HepG2 (cell line): ENCODE measurements at regions not wholly inside any gene's neighbourhood (a gene's known extent, or its start where the extent isn't known, plus 50 kb on each side); places are given as distances from the start of the nearest gene placed in this dataset.
A peak's percentile ranks its signal among the peaks of the same experiment; 100 is the strongest.

Source experiments
- BATF2 ChIP-seq: sonication (generic); formaldehyde crosslinking; IDR thresholded peaks from 2 replicates; pipeline ENCODE4 v1.8.0; 2022; ENCODE audit warnings: mild to moderate bottlenecking, missing genetic modification reagents, moderate library complexity
- CBX2 ChIP-seq, 2 experiments: fragments of 200-600 bp in 1 of 2; sonication (generic); formaldehyde crosslinking in 1 of 2; IDR thresholded peaks; 2 replicates each; pipeline versions ENCODE4 v1.7.0 to v1.8.1; 2018 to 2022; ENCODE audit warnings: low read depth in 2 of 2, low read length in 1 of 2, mild to moderate bottlenecking in 1 of 2, missing genetic modification reagents in 1 of 2
- CSRNP2 ChIP-seq: sonication (generic); formaldehyde crosslinking; conservative IDR thresholded peaks from 2 replicates; pipeline ENCODE4 v1.8.0; 2022; ENCODE audit warnings: low read depth, missing genetic modification reagents
- GATAD1 ChIP-seq: IDR thresholded peaks from 2 replicates; pipeline ENCODE4 v1.6.1; 2016; ENCODE audit warnings: missing genetic modification reagents, missing compliant biosample characterization
- GZF1 ChIP-seq: sonication (generic); formaldehyde crosslinking; IDR thresholded peaks from 2 replicates; pipeline ENCODE4 v1.5.1; 2020; ENCODE audit warnings: mild to moderate bottlenecking, missing genetic modification reagents
- HDAC1 ChIP-seq: sonication (generic); formaldehyde crosslinking; IDR thresholded peaks from 2 replicates; pipeline ENCODE4 v1.5.1; 2020; ENCODE audit warnings: mild to moderate bottlenecking, missing genetic modification reagents
- HIC2 ChIP-seq: sonication (generic); formaldehyde crosslinking; IDR thresholded peaks from 2 replicates; pipeline ENCODE4 v1.9.0; 2022; ENCODE audit warnings: low read depth, missing genetic modification reagents
- IKZF1 ChIP-seq: fragments of 450-650 bp; IDR thresholded peaks from 2 replicates; pipeline ENCODE4 v1.7.1; 2016
- MED13 ChIP-seq: sonication (generic); formaldehyde crosslinking; IDR thresholded peaks from 2 replicates; pipeline ENCODE4 v1.5.0; 2020; ENCODE audit warnings: missing genetic modification reagents
- NR3C1 ChIP-seq: sonication (generic); formaldehyde crosslinking; IDR thresholded peaks from 2 replicates; pipeline ENCODE4 v1.4.0; 2020; ENCODE audit warnings: missing genetic modification reagents
- POLR2G ChIP-seq: fragments of 200-400 bp; formaldehyde crosslinking; IDR thresholded peaks from 2 replicates; pipeline ENCODE4 v1.6.1; 2018; ENCODE audit warnings: mild to moderate bottlenecking, low read depth, low read length, moderate library complexity
- RFX3 ChIP-seq: IDR thresholded peaks from 2 replicates; pipeline ENCODE4 v1.6.1; 2016; ENCODE audit warnings: missing biosample characterization, missing genetic modification reagents
- RXRB ChIP-seq: IDR thresholded peaks from 2 replicates; pipeline ENCODE4 v1.6.1; 2016; ENCODE audit warnings: borderline replicate concordance, missing genetic modification reagents, missing compliant biosample characterization
- SAP130 ChIP-seq: IDR thresholded peaks from 2 replicates; pipeline ENCODE4 v1.6.1; 2016; ENCODE audit warnings: low read depth
- SSRP1 ChIP-seq: IDR thresholded peaks from 2 replicates; pipeline ENCODE4 v1.6.1; 2016; ENCODE audit warnings: control low read depth
- U2AF2 ChIP-seq: fragments of 200-400 bp; formaldehyde crosslinking; IDR thresholded peaks from 2 replicates; pipeline ENCODE4 v1.6.1; 2017; ENCODE audit warnings: low read depth, mild to moderate bottlenecking, low read length
- YY1 ChIP-seq: IDR thresholded peaks from 2 replicates; pipeline ENCODE4 v1.6.1; 2011; ENCODE audit warnings: low read length, low read depth, moderate library complexity, mild to moderate bottlenecking; ENCODE audit not compliant: insufficient read depth, insufficient replicate concordance
- ZC3H4 ChIP-seq: sonication (generic); formaldehyde crosslinking; IDR thresholded peaks from 2 replicates; pipeline ENCODE4 v1.4.0; 2020; ENCODE audit warnings: missing genetic modification reagents, borderline replicate concordance
- ZMYM4 ChIP-seq: sonication (generic); formaldehyde crosslinking; IDR thresholded peaks from 2 replicates; pipeline ENCODE4 v1.8.1; 2023; ENCODE audit warnings: mild to moderate bottlenecking, missing genetic modification reagents
- ZNF281 ChIP-seq: sonication (generic); formaldehyde crosslinking; IDR thresholded peaks from 2 replicates; pipeline ENCODE4 v1.4.0; 2020; ENCODE audit warnings: missing genetic modification reagents, borderline replicate concordance
- ZNF552 ChIP-seq: sonication (generic); formaldehyde crosslinking; IDR thresholded peaks from 2 replicates; pipeline ENCODE4 v1.9.0; 2022; ENCODE audit warnings: missing genetic modification reagents, mild to moderate bottlenecking, borderline replicate concordance
- ZNF563 ChIP-seq: sonication (generic); formaldehyde crosslinking; IDR thresholded peaks from 2 replicates; pipeline ENCODE4 v1.8.0; 2022; ENCODE audit warnings: mild to moderate bottlenecking, moderate library complexity, missing genetic modification reagents
- ZNF761 ChIP-seq: sonication (generic); formaldehyde crosslinking; conservative IDR thresholded peaks from 2 replicates; pipeline ENCODE4 v1.4.0; 2020; ENCODE audit warnings: mild to moderate bottlenecking, missing genetic modification reagents
- ZNF776 ChIP-seq: sonication (generic); formaldehyde crosslinking; IDR thresholded peaks from 2 replicates; pipeline ENCODE4 v1.4.0; 2020; ENCODE audit warnings: mild to moderate bottlenecking, missing genetic modification reagents

GRCh38 chr17:13933441-13934276 is 135.6 kb upstream of the COX10 start (continued):
- TF ChIP-seq NR3C1 (CRISPR knock-in tag) (no peak), SSRP1 (CRISPR knock-in tag) (no peak), IKZF1 (no peak), RXRB (peak; percentile 62), HIC2 (CRISPR knock-in tag) (no peak), CSRNP2 (CRISPR knock-in tag) (no peak), ZNF776 (no peak), U2AF2 (no peak), MED13 (no peak), CBX2 (IDR thresholded peaks at IDR 0.05; ENCODE audit: low read depth, low read length) (no peak), CBX2 (CRISPR knock-in tag; IDR thresholded peaks at IDR 0.05; ENCODE audit: low read depth) (no peak; the same call in 1 of the 2 replicates), RFX3 (CRISPR knock-in tag) (no peak), YY1 (no peak), HDAC1 (CRISPR knock-in tag) (peak; percentile 50; the same call in 1 of the 2 replicates), ZNF563 (CRISPR knock-in tag) (no peak), BATF2 (CRISPR knock-in tag) (no peak), POLR2G (no peak), ZNF552 (CRISPR knock-in tag) (no peak), GATAD1 (CRISPR knock-in tag) (no peak), ZC3H4 (no peak), ZNF281 (CRISPR knock-in tag) (no peak), ZNF761 (CRISPR knock-in tag) (no peak), GZF1 (CRISPR knock-in tag) (no peak), ZMYM4 (peak; percentile 68), SAP130 (CRISPR knock-in tag) (peak; percentile 64)
